ENCODE measurements at regions not wholly inside any gene's neighbourhood (a gene's known extent, or its start where the extent isn't known, plus 50 kb on each side); places are given as distances from the start of the nearest gene placed in this dataset.

- no peak overlapping the region for H4K91ac ChIP-seq (ENCODE audit: low read depth, low read length)
- DNase-seq, result no peak
- H2BK12ac ChIP-seq (ENCODE audit: low read length), result no peak overlapping the region
Measured at GRCh38 chr17:83190004-83190385, 110.6 kb downstream of the METRNL start.

GRCh38 chr17:83190601-83191387 is 111.4 kb downstream of the METRNL start:
- no peak overlapping the region for H2BK12ac ChIP-seq (ENCODE audit: low read length)
- peaks cover 57% of the 10 kb centered on the region for H3K9me3 ChIP-seq (ENCODE audit: insufficient read depth, low read depth, low read length)
- no peak overlapping the region for H3K27ac ChIP-seq (ENCODE audit: low read depth, low read length)
- no peak for DNase-seq
- no peaks in the 10 kb centered on the region for H3K4me1 ChIP-seq (ENCODE audit: control insufficient read depth in 1 of 2, insufficient read depth in 2 of 2, low read length in 2 of 2)
- H4K91ac ChIP-seq (ENCODE audit: low read depth, low read length), result no peak overlapping the region
- no peak overlapping the region for H4K8ac ChIP-seq (ENCODE audit: low read depth, low read length)
- H3K4ac ChIP-seq (ENCODE audit: low read depth, low read length), result no peak overlapping the region
- no peak overlapping the region for H3K4me2 ChIP-seq (ENCODE audit: low read length)
- H3K18ac ChIP-seq (ENCODE audit: low read length), result no peak overlapping the region
- H2BK5ac ChIP-seq (ENCODE audit: low read depth, low read length, poor library complexity), result no peak overlapping the region
- H2BK120ac ChIP-seq (ENCODE audit: insufficient read depth, low read length, poor library complexity), result no peak overlapping the region
- no peak overlapping the region for H3K9ac ChIP-seq (ENCODE audit: low read length)
- no peak overlapping the region for H3K23ac ChIP-seq (ENCODE audit: low read length)
- no peak overlapping the region for H3K4me3 ChIP-seq (ENCODE audit: low read depth, low read length)
- no peaks in the 10 kb centered on the region for H3K36me3 ChIP-seq (ENCODE audit: control insufficient read depth in 1 of 2, insufficient read depth in 2 of 2, low read length in 2 of 2)
- no peak overlapping the region for H2AFZ ChIP-seq (ENCODE audit: insufficient read depth, low read length, poor library complexity)
- WGBS (ENCODE audit: extremely low coverage, insufficient coverage, insufficient read length), result no CpG with 5 or more reads among the region's 21 CpGs
- H3K79me1 ChIP-seq (ENCODE audit: low read length), result no peaks in the 10 kb centered on the region
- no peaks in the 10 kb centered on the region for H3K79me2 ChIP-seq (ENCODE audit: control insufficient read depth, insufficient read depth, low read length, poor library complexity)
- H4K12ac ChIP-seq (ENCODE audit: low read depth, low read length), result no peak overlapping the region
- H3K14ac ChIP-seq (ENCODE audit: low read length), result no peak overlapping the region
- H2AK5ac ChIP-seq (ENCODE audit: low read length), result no peak overlapping the region
- H3K27me3 ChIP-seq (ENCODE audit: insufficient read depth, low read length), result no peaks in the 10 kb centered on the region

More at GRCh38 chr17:83190004-83190385, 110.6 kb downstream of the METRNL start:
- Histone ChIP-seq H3K36me3 (ENCODE audit: control insufficient read depth in 1 of 2, insufficient read depth in 2 of 2, low read length in 2 of 2) (no peaks in the 10 kb centered on the region), H2BK5ac (ENCODE audit: low read depth, low read length, poor library complexity) (no peak overlapping the region), H3K27me3 (ENCODE audit: insufficient read depth, low read length) (no peaks in the 10 kb centered on the region), H4K12ac (ENCODE audit: low read depth, low read length) (no peak overlapping the region), H4K8ac (ENCODE audit: low read depth, low read length) (no peak overlapping the region), H3K27ac (ENCODE audit: low read depth, low read length) (no peak overlapping the region), H3K18ac (ENCODE audit: low read length) (no peak overlapping the region), H2BK120ac (ENCODE audit: insufficient read depth, low read length, poor library complexity) (no peak overlapping the region), H3K79me1 (ENCODE audit: low read length) (no peaks in the 10 kb centered on the region), H3K4me1 (ENCODE audit: control insufficient read depth in 1 of 2, insufficient read depth in 2 of 2, low read length in 2 of 2) (no peaks in the 10 kb centered on the region), H2AFZ (ENCODE audit: insufficient read depth, low read length, poor library complexity) (no peak overlapping the region), H2AK5ac (ENCODE audit: low read length) (no peak overlapping the region), H3K4me2 (ENCODE audit: low read length) (no peak overlapping the region), H3K23ac (ENCODE audit: low read length) (no peak overlapping the region), H3K4ac (ENCODE audit: low read depth, low read length) (no peak overlapping the region), H3K9ac (ENCODE audit: low read length) (no peak overlapping the region), H3K9me3 (ENCODE audit: insufficient read depth, low read depth, low read length) (peaks cover 58% of the 10 kb centered on the region), H3K79me2 (ENCODE audit: control insufficient read depth, insufficient read depth, low read length, poor library complexity) (no peaks in the 10 kb centered on the region), H3K14ac (ENCODE audit: low read length) (no peak overlapping the region), H3K4me3 (ENCODE audit: low read depth, low read length) (peak overlapping the region; percentile 43)
- WGBS (ENCODE audit: extremely low coverage, insufficient coverage, insufficient read length), result no CpG with 5 or more reads among the region's 12 CpGs

- Histone ChIP-seq H4K12ac (ENCODE audit: low read depth, low read length) (no peak overlapping the region), H3K27me3 (ENCODE audit: insufficient read depth, low read length) (no peaks in the 10 kb centered on the region), H3K79me2 (ENCODE audit: control insufficient read depth, insufficient read depth, low read length, poor library complexity) (no peaks in the 10 kb centered on the region), H3K9me3 (ENCODE audit: insufficient read depth, low read depth, low read length) (peaks cover 62% of the 10 kb centered on the region), H4K91ac (ENCODE audit: low read depth, low read length) (no peak overlapping the region), H2BK5ac (ENCODE audit: low read depth, low read length, poor library complexity) (no peak overlapping the region), H3K79me1 (ENCODE audit: low read length) (no peaks in the 10 kb centered on the region), H3K9ac (ENCODE audit: low read length) (no peak overlapping the region), H2BK12ac (ENCODE audit: low read length) (no peak overlapping the region), H2AFZ (ENCODE audit: insufficient read depth, low read length, poor library complexity) (no peak overlapping the region), H3K4me2 (ENCODE audit: low read length) (no peak overlapping the region), H3K27ac (ENCODE audit: low read depth, low read length) (no peak overlapping the region), H2BK120ac (ENCODE audit: insufficient read depth, low read length, poor library complexity) (no peak overlapping the region), H4K8ac (ENCODE audit: low read depth, low read length) (no peak overlapping the region), H3K4me1 (ENCODE audit: control insufficient read depth in 1 of 2, insufficient read depth in 2 of 2, low read length in 2 of 2) (no peaks in the 10 kb centered on the region), H3K18ac (ENCODE audit: low read length) (no peak overlapping the region), H3K4me3 (ENCODE audit: low read depth, low read length) (no peak overlapping the region), H3K23ac (ENCODE audit: low read length) (no peak overlapping the region), H3K14ac (ENCODE audit: low read length) (no peak overlapping the region), H3K36me3 (ENCODE audit: control insufficient read depth in 1 of 2, insufficient read depth in 2 of 2, low read length in 2 of 2) (no peaks in the 10 kb centered on the region), H2AK5ac (ENCODE audit: low read length) (no peak overlapping the region), H3K4ac (ENCODE audit: low read depth, low read length) (no peak overlapping the region)
- DNase-seq, result no peak
- WGBS (ENCODE audit: extremely low coverage, insufficient coverage, insufficient read length), result no CpG with 5 or more reads among the region's 11 CpGs
Measured at GRCh38 chr17:83191388-83192160, 112.2 kb downstream of the METRNL start.

GRCh38 chr17:83192161-83192788 is 112.9 kb downstream of the METRNL start:
- no peak overlapping the region for H3K4ac ChIP-seq (ENCODE audit: low read depth, low read length)
- H3K4me1 ChIP-seq (ENCODE audit: control insufficient read depth in 1 of 2, insufficient read depth in 2 of 2, low read length in 2 of 2), result no peaks in the 10 kb centered on the region
- no peak overlapping the region for H2AFZ ChIP-seq (ENCODE audit: insufficient read depth, low read length, poor library complexity)
- no peak overlapping the region for H2AK5ac ChIP-seq (ENCODE audit: low read length)
- H3K79me2 ChIP-seq (ENCODE audit: control insufficient read depth, insufficient read depth, low read length, poor library complexity), result no peaks in the 10 kb centered on the region
- no peak overlapping the region for H4K91ac ChIP-seq (ENCODE audit: low read depth, low read length)
- H3K27ac ChIP-seq (ENCODE audit: low read depth, low read length), result no peak overlapping the region
- H3K18ac ChIP-seq (ENCODE audit: low read length), result no peak overlapping the region
- no peak overlapping the region for H3K14ac ChIP-seq (ENCODE audit: low read length)
- no peaks in the 10 kb centered on the region for H3K79me1 ChIP-seq (ENCODE audit: low read length)
- H3K4me3 ChIP-seq (ENCODE audit: low read depth, low read length), result no peak overlapping the region
- no peak overlapping the region for H2BK5ac ChIP-seq (ENCODE audit: low read depth, low read length, poor library complexity)
- no peaks in the 10 kb centered on the region for H3K36me3 ChIP-seq (ENCODE audit: control insufficient read depth in 1 of 2, insufficient read depth in 2 of 2, low read length in 2 of 2)
- WGBS (ENCODE audit: extremely low coverage, insufficient coverage, insufficient read length), result no CpG with 5 or more reads among the region's 13 CpGs
- DNase-seq, result no peak
- no peak overlapping the region for H2BK120ac ChIP-seq (ENCODE audit: insufficient read depth, low read length, poor library complexity)
- no peak overlapping the region for H3K4me2 ChIP-seq (ENCODE audit: low read length)
- H3K9me3 ChIP-seq (ENCODE audit: insufficient read depth, low read depth, low read length), result peaks cover 58% of the 10 kb centered on the region
- H3K23ac ChIP-seq (ENCODE audit: low read length), result no peak overlapping the region
- H3K9ac ChIP-seq (ENCODE audit: low read length), result no peak overlapping the region
- no peak overlapping the region for H4K8ac ChIP-seq (ENCODE audit: low read depth, low read length)
- no peak overlapping the region for H4K12ac ChIP-seq (ENCODE audit: low read depth, low read length)
- H2BK12ac ChIP-seq (ENCODE audit: low read length), result no peak overlapping the region
- no peaks in the 10 kb centered on the region for H3K27me3 ChIP-seq (ENCODE audit: insufficient read depth, low read length)
